Spleen (tissue), 7 donors: ENCODE measurements at regions not wholly inside any gene's neighbourhood (a gene's known extent, or its start where the extent isn't known, plus 50 kb on each side); places are given as distances from the start of the nearest gene placed in this dataset.

ENCODE experiments used
- POLR2A ChIP-seq, 3 donors: fragments of 450-650 bp; IDR thresholded peaks; one replicate each; pipeline ENCODE4 v1.5.1; 2017; ENCODE audit warnings: antibody characterized with exemption in 3 of 3, mild to moderate bottlenecking in 1 of 3
- POLR2AphosphoS5 ChIP-seq, 3 donors: sonication (generic); formaldehyde crosslinking; IDR thresholded peaks; one replicate each; pipeline ENCODE4 v1.5.1; 2017; ENCODE audit warnings: antibody characterized with exemption in 3 of 3
- TF ChIP-seq, protein P1 (sequence below), 11 experiments: fragments of 200-600 bp in 7 of 11; fragments of 450-650 bp in 4 of 11; sonication (generic) in 4 of 11; IDR thresholded peaks in 8 of 11; conservative IDR thresholded peaks in 3 of 11; 1 replicate in 7 of 11; 2 replicates in 4 of 11; pipeline versions ENCODE4 v1.4.0 to v1.8.0; 2016 to 2021; ENCODE audit warnings: antibody characterized with exemption in 11 of 11, inconsistent platforms in 4 of 11, mild to moderate bottlenecking in 1 of 11
- donor health status: DM: no; HTN: no; CAD: no; lungs with moderate emphysema.
- donor health status: DM: no; HTN: no; CAD: no.
- donor health status: DM: no; HTN: no; CAD: no.

DNA sequence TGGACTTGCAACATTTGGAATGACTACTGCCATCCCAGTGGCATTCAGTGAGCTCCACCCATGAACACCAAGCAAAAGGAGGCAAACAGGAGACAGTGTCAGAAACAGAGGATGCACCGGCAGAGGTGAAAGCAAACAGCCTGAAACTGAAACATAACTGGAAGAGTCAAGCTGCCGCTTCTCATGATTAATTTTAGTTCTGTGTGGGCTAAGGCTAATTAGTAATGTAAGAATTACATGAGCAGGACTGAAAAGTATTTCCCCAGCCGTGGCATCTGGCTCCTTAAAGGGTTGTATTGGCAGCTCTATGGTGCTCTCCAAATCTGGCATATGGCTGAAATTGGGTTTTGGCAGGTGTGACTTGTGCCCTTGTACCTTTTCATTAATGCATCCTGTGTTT lies 1108.1 kb downstream of the TSN start:
- TF ChIP-seq, protein P1, sequence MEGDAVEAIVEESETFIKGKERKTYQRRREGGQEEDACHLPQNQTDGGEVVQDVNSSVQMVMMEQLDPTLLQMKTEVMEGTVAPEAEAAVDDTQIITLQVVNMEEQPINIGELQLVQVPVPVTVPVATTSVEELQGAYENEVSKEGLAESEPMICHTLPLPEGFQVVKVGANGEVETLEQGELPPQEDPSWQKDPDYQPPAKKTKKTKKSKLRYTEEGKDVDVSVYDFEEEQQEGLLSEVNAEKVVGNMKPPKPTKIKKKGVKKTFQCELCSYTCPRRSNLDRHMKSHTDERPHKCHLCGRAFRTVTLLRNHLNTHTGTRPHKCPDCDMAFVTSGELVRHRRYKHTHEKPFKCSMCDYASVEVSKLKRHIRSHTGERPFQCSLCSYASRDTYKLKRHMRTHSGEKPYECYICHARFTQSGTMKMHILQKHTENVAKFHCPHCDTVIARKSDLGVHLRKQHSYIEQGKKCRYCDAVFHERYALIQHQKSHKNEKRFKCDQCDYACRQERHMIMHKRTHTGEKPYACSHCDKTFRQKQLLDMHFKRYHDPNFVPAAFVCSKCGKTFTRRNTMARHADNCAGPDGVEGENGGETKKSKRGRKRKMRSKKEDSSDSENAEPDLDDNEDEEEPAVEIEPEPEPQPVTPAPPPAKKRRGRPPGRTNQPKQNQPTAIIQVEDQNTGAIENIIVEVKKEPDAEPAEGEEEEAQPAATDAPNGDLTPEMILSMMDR (IDR thresholded peaks at IDR 0.05 in 8 of 11, conservative IDR thresholded peaks at IDR 0.05 in 3 of 11) = no peak
- no peak for TF ChIP-seq POLR2A (IDR thresholded peaks at IDR 0.05)
- no peak for TF ChIP-seq POLR2AphosphoS5 (IDR thresholded peaks at IDR 0.05)
